CD14-positive monocyte (primary cell): ENCODE measurements at regions not wholly inside any gene's neighbourhood (a gene's known extent, or its start where the extent isn't known, plus 50 kb on each side); places are given as distances from the start of the nearest gene placed in this dataset.

Experiments used
- DNase-seq, 3 donors: peaks; one replicate each; pipeline ENCODE4 v3.0.0-alpha.2; 2011 to 2022
- H2AFZ ChIP-seq: 2 replicates; pipeline ENCODE4 v1.6.0; 2012; ENCODE audit warnings: mild to moderate bottlenecking, low read depth, low read length, inconsistent platforms; ENCODE audit not compliant: insufficient read depth, poor library complexity, severe bottlenecking
- H3K27ac ChIP-seq, 2 donors: 1 replicate in 1 of 2; 2 replicates in 1 of 2; pipeline ENCODE4 v1.5.1; 2012 to 2013; ENCODE audit warnings: low read length in 2 of 2, control low read depth in 1 of 2, inconsistent platforms in 1 of 2, low read depth in 1 of 2, mild to moderate bottlenecking in 1 of 2
- H3K27me3 ChIP-seq, 2 donors: one replicate each; pipeline versions ENCODE4 v1.6.0 to v1.6.1; 2011 to 2013; ENCODE audit warnings: low read length in 2 of 2; ENCODE audit not compliant: control insufficient read depth in 2 of 2, insufficient read depth in 2 of 2
- H3K36me3 ChIP-seq, 2 donors: replicated peaks in 1 of 2; 1 replicate in 1 of 2; 2 replicates in 1 of 2; pipeline versions ENCODE4 v1.5.1 to v1.6.1; 2012 to 2013; ENCODE audit warnings: low read length in 2 of 2, control low read depth in 1 of 2, inconsistent platforms in 1 of 2, mild to moderate bottlenecking in 1 of 2; ENCODE audit not compliant: insufficient read depth in 2 of 2, control insufficient read depth in 1 of 2
- H3K4me1 ChIP-seq, 2 donors: 1 replicate in 1 of 2; 2 replicates in 1 of 2; pipeline versions ENCODE4 v1.5.1 to v1.6.1; 2012 to 2013; ENCODE audit warnings: low read length in 2 of 2, control low read depth in 1 of 2, inconsistent platforms in 1 of 2, mild to moderate bottlenecking in 1 of 2, moderate library complexity in 1 of 2; ENCODE audit not compliant: insufficient read depth in 2 of 2, control insufficient read depth in 1 of 2
- H3K4me2 ChIP-seq: replicated peaks from 2 replicates; pipeline ENCODE3; 2012; ENCODE audit warnings: low read length, moderate library complexity, mild to moderate bottlenecking; ENCODE audit not compliant: poor library complexity, severe bottlenecking; ENCODE audit errors: extremely low read depth
- H3K4me3 ChIP-seq, 3 experiments: fragments of 200-600 bp in 1 of 3; sonication (generic) in 1 of 3; replicated peaks in 1 of 3; 1 replicate in 2 of 3; 2 replicates in 1 of 3; pipeline ENCODE4 v1.5.1; 2011 to 2013; ENCODE audit warnings: low read length in 3 of 3, mild to moderate bottlenecking in 3 of 3, control low read depth in 2 of 3, low read depth in 2 of 3, inconsistent platforms in 1 of 3, moderate library complexity in 1 of 3
- H3K79me2 ChIP-seq: 2 replicates; pipeline ENCODE4 v1.6.0; 2012; ENCODE audit warnings: mild to moderate bottlenecking, control low read depth, inconsistent platforms, low read length, moderate library complexity; ENCODE audit not compliant: insufficient read depth
- H3K9ac ChIP-seq: 2 replicates; pipeline ENCODE4 v1.6.0; 2017; ENCODE audit warnings: low read length, mild to moderate bottlenecking; ENCODE audit not compliant: insufficient read depth, poor library complexity, severe bottlenecking
- H3K9me3 ChIP-seq, 2 donors: replicated peaks in 1 of 2; 1 replicate in 1 of 2; 2 replicates in 1 of 2; pipeline versions ENCODE4 v1.5.1 to v1.6.1; 2012 to 2013; ENCODE audit warnings: low read length in 2 of 2, control low read depth in 1 of 2; ENCODE audit not compliant: control insufficient read depth in 1 of 2, insufficient read depth in 1 of 2
- H4K20me1 ChIP-seq: 2 replicates; pipeline ENCODE4 v1.6.0; 2012; ENCODE audit warnings: mild to moderate bottlenecking, low read length, control low read depth, moderate library complexity; ENCODE audit not compliant: insufficient read depth
- H3K27ac Mint-ChIP-seq, 7 donors: one replicate each; pipeline ENCODE4 v1.8.0; 2020; ENCODE audit warnings: mild to moderate bottlenecking in 7 of 7, mixed read lengths in 7 of 7, moderate library complexity in 6 of 7, inconsistent platforms in 2 of 7
- H3K27me3 Mint-ChIP-seq, 3 donors: one replicate each; pipeline ENCODE4 v1.8.0; 2021 to 2022; ENCODE audit warnings: low read depth in 3 of 3, mild to moderate bottlenecking in 3 of 3, mixed read lengths in 3 of 3, moderate library complexity in 3 of 3, inconsistent platforms in 1 of 3
- H3K36me3 Mint-ChIP-seq, 2 donors: one replicate each; pipeline ENCODE4 v1.8.0; 2020; ENCODE audit warnings: mixed read lengths in 2 of 2, inconsistent platforms in 1 of 2, mild to moderate bottlenecking in 1 of 2
- H3K4me1 Mint-ChIP-seq: one replicate; pipeline ENCODE4 v1.8.0; 2020; ENCODE audit warnings: mild to moderate bottlenecking, mixed read lengths
- H3K4me3 Mint-ChIP-seq, 2 donors: one replicate each; pipeline ENCODE4 v1.8.0; 2020; ENCODE audit warnings: mild to moderate bottlenecking in 2 of 2, mixed read lengths in 2 of 2, moderate library complexity in 1 of 2
- H3K9me3 Mint-ChIP-seq, 7 donors: one replicate each; pipeline ENCODE4 v1.8.0; 2020 to 2022; ENCODE audit warnings: mixed read lengths in 7 of 7, mild to moderate bottlenecking in 6 of 7, moderate library complexity in 6 of 7, inconsistent platforms in 2 of 7
- WGBS: methylation state at CpG from one replicate; pipeline ENCODE4 v1.1.5; 2013; ENCODE audit warnings: missing lambda C conversion rate; ENCODE audit not compliant: insufficient coverage; 5-methylcytosine and 5-hydroxymethylcytosine counted together
- intact Hi-C, 2 donors: fragments of 100-400 bp; cut with micrococcal nuclease; formaldehyde crosslinking; loops; one replicate each; pipeline versions ENCODE4 v1.15.0 to v1.15.1; 2023
- TF ChIP-seq, protein P1 (sequence below): fragments of 200-600 bp; IDR thresholded peaks from one replicate; pipeline ENCODE4 v1.8.0; 2022; ENCODE audit warnings: antibody characterized with exemption, mild to moderate bottlenecking

- Mint-ChIP-seq H3K27ac (no peak overlapping the region), H3K4me3 (no peak overlapping the region), H3K9me3 (peaks cover 2 to 9% (median 6%) of the 10 kb centered on the region in 7 donors), H3K4me1 (no peaks in the 10 kb centered on the region), H3K27me3 (peaks cover 0 to 3% (median 1%) of the 10 kb centered on the region in 3 donors), H3K36me3 (no peaks in the 10 kb centered on the region)
- no peak for DNase-seq
- intact Hi-C loops = no loop called here
- no peaks in the 10 kb centered on the region for H3K79me2 ChIP-seq
- peaks cover 0 to 7% of the 10 kb centered on the region in 2 donors for H3K9me3 ChIP-seq
- H3K4me2 ChIP-seq = no peak overlapping the region
- TF ChIP-seq, protein P1, sequence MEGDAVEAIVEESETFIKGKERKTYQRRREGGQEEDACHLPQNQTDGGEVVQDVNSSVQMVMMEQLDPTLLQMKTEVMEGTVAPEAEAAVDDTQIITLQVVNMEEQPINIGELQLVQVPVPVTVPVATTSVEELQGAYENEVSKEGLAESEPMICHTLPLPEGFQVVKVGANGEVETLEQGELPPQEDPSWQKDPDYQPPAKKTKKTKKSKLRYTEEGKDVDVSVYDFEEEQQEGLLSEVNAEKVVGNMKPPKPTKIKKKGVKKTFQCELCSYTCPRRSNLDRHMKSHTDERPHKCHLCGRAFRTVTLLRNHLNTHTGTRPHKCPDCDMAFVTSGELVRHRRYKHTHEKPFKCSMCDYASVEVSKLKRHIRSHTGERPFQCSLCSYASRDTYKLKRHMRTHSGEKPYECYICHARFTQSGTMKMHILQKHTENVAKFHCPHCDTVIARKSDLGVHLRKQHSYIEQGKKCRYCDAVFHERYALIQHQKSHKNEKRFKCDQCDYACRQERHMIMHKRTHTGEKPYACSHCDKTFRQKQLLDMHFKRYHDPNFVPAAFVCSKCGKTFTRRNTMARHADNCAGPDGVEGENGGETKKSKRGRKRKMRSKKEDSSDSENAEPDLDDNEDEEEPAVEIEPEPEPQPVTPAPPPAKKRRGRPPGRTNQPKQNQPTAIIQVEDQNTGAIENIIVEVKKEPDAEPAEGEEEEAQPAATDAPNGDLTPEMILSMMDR = no peak
- no peak overlapping the region for H2AFZ ChIP-seq
- WGBS = 80% methylated on average over 1 of the region's 4 CpGs
- H3K4me1 ChIP-seq = no peaks in the 10 kb centered on the region
- no peak overlapping the region for H3K27ac ChIP-seq
- H3K4me3 ChIP-seq = no peak overlapping the region
- no peaks in the 10 kb centered on the region for H3K36me3 ChIP-seq
- no peak overlapping the region for H3K9ac ChIP-seq
- no peaks in the 10 kb centered on the region for H4K20me1 ChIP-seq
- H3K27me3 ChIP-seq = no peaks in the 10 kb centered on the region
Observed at GRCh38 chr13:100940658-100941057, 266.1 kb upstream of the TMTC4 start.

- Histone ChIP-seq H4K20me1 (no peaks in the 10 kb centered on the region), H3K36me3 (no peaks in the 10 kb centered on the region), H3K79me2 (no peaks in the 10 kb centered on the region), H3K9me3 (no peaks in the 10 kb centered on the region), H3K4me2 (no peak overlapping the region), H3K9ac (no peak overlapping the region), H2AFZ (no peak overlapping the region), H3K27ac (no peak overlapping the region), H3K4me3 (no peak overlapping the region), H3K4me1 (no peaks in the 10 kb centered on the region), H3K27me3 (no peaks in the 10 kb centered on the region)
- intact Hi-C loops = no loop called here
- Mint-ChIP-seq H3K4me3 (no peak overlapping the region), H3K27me3 (peaks cover 0 to 1% (median 0%) of the 10 kb centered on the region in 3 donors), H3K36me3 (no peaks in the 10 kb centered on the region), H3K27ac (no peak overlapping the region), H3K9me3 (peaks cover 0 to 3% (median 2%) of the 10 kb centered on the region in 7 donors), H3K4me1 (no peaks in the 10 kb centered on the region)
- WGBS = no CpG with 5 or more reads among the region's 1 CpG
- no peak for DNase-seq
- TF ChIP-seq, protein P1 = no peak
Observed at GRCh38 chr13:100933841-100934240, 259.2 kb upstream of the TMTC4 start.
